Dermis microvascular lymphatic vessel endothelial cell (primary cell): ENCODE measurements at regions not wholly inside any gene's neighbourhood (a gene's known extent, or its start where the extent isn't known, plus 50 kb on each side); places are given as distances from the start of the nearest gene placed in this dataset.
"Not testable (repeated sequence)": the region's sequence is repeated elsewhere in the genome, so short reads cannot be mapped to it uniquely, and the experiment has no call there.

ENCODE experiments used
- DNase-seq, 2 donors: peaks; one replicate each; pipeline versions ENCODE4 v3.0.0 to v3.0.0-alpha.2; 2010; ENCODE audit warnings: low read depth in 2 of 2

GRCh38 chr1:171397851-171398469 is 84.0 kb downstream of the FMO4 start:
- no peak for DNase-seq

GRCh38 chr1:171403393-171403792 is 81.9 kb upstream of the PRRC2C start:
- no peak for DNase-seq

- no peak for DNase-seq
Measured at GRCh38 chr1:171405391-171405714, 80.0 kb upstream of the PRRC2C start.

GRCh38 chr1:171413557-171413956 is 71.8 kb upstream of the PRRC2C start:
- DNase-seq, result not testable (repeated sequence)

GRCh38 chr1:171418546-171418945 is 66.8 kb upstream of the PRRC2C start:
- DNase-seq, result no peak

- DNase-seq, result no peak
Measured at GRCh38 chr1:171420810-171421209, 64.5 kb upstream of the PRRC2C start.

- DNase-seq, result no peak
Measured at GRCh38 chr1:171421413-171422020, 63.8 kb upstream of the PRRC2C start.

- DNase-seq, result no peak
Measured at GRCh38 chr1:171422511-171422910, 62.8 kb upstream of the PRRC2C start.

GRCh38 chr1:171424494-171424893 is 60.8 kb upstream of the PRRC2C start:
- DNase-seq, result no peak

GRCh38 chr1:171426645-171427044 is 58.7 kb upstream of the PRRC2C start:
- DNase-seq, result no peak

- DNase-seq, result peak in 1 of 2 donors; percentile 29
Measured at GRCh38 chr1:171427852-171428471, 57.4 kb upstream of the PRRC2C start.

- DNase-seq, result no peak
Measured at GRCh38 chr1:171429137-171429536, 56.2 kb upstream of the PRRC2C start.

GRCh38 chr1:171431994-171432393 is 53.3 kb upstream of the PRRC2C start:
- no peak for DNase-seq

GRCh38 chr1:171432473-171432872 is 52.9 kb upstream of the PRRC2C start:
- no peak for DNase-seq

GRCh38 chr1:171433451-171433850 is 51.9 kb upstream of the PRRC2C start:
- DNase-seq, result peak in 1 of 2 donors; percentile 13

- peak in 1 of 2 donors; percentile 76 for DNase-seq
Measured at GRCh38 chr1:171434717-171435346, 50.5 kb upstream of the PRRC2C start.
